H1 (cell line): ENCODE measurements at regions not wholly inside any gene's neighbourhood (a gene's known extent, or its start where the extent isn't known, plus 50 kb on each side); places are given as distances from the start of the nearest gene placed in this dataset.

Source experiments
- CEBPB ChIP-seq: IDR thresholded peaks from 2 replicates; pipeline ENCODE4 v1.6.1; 2012; ENCODE audit warnings: low read depth, low read length
- EGR1 ChIP-seq: IDR thresholded peaks from 2 replicates; pipeline ENCODE4 v1.6.1; 2011; ENCODE audit warnings: low read depth, low read length, borderline replicate concordance
- TF ChIP-seq, protein P1 (sequence below), 3 experiments: IDR thresholded peaks; 1 replicate in 2 of 3; 2 replicates in 1 of 3; pipeline versions ENCODE4 v1.5.1 to v1.6.1; 2011; ENCODE audit warnings: low read length in 3 of 3, mild to moderate bottlenecking in 3 of 3, inconsistent platforms in 2 of 3, low read depth in 1 of 3, moderate library complexity in 1 of 3; ENCODE audit not compliant: insufficient read depth in 1 of 3; ENCODE audit errors: control extremely low read depth in 1 of 3

DNA sequence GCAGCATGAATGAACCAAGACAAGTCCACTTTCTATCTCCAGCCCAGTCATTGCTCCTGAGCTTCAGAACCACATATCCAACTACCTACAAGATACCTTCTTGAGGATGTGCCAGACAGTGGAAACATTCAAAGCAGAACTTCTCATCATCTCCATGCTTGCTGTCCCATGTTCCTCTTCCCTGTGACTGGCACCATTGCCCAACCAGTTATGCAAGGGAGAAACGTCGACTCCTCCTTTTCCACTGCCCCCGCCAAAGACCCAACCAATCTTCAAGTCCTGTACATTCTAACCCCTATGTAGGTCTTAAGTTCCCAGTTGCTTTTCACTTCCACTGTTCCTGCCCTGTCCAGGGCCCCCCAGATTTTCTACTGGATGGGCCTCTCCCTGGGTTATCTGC, 225.7 kb downstream of the RPS24 start:
- TF ChIP-seq, protein P1, sequence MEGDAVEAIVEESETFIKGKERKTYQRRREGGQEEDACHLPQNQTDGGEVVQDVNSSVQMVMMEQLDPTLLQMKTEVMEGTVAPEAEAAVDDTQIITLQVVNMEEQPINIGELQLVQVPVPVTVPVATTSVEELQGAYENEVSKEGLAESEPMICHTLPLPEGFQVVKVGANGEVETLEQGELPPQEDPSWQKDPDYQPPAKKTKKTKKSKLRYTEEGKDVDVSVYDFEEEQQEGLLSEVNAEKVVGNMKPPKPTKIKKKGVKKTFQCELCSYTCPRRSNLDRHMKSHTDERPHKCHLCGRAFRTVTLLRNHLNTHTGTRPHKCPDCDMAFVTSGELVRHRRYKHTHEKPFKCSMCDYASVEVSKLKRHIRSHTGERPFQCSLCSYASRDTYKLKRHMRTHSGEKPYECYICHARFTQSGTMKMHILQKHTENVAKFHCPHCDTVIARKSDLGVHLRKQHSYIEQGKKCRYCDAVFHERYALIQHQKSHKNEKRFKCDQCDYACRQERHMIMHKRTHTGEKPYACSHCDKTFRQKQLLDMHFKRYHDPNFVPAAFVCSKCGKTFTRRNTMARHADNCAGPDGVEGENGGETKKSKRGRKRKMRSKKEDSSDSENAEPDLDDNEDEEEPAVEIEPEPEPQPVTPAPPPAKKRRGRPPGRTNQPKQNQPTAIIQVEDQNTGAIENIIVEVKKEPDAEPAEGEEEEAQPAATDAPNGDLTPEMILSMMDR (IDR thresholded peaks at IDR 0.05; ENCODE audit: control extremely low read depth in 1 of 3, insufficient read depth in 1 of 3, low read depth in 1 of 3, low read length in 3 of 3), result no peak
- no peak for TF ChIP-seq CEBPB
- TF ChIP-seq EGR1, result no peak
